ENCODE measurements at regions not wholly inside any gene's neighbourhood (a gene's known extent, or its start where the extent isn't known, plus 50 kb on each side); places are given as distances from the start of the nearest gene placed in this dataset.

- Histone ChIP-seq H3K36me3 (no peaks in the 10 kb centered on the region), H3K27me3 (no peaks in the 10 kb centered on the region), H3K27ac (no peak overlapping the region), H3K9me3 (no peaks in the 10 kb centered on the region), H3K4me3 (no peak overlapping the region), H3K4me1 (no peaks in the 10 kb centered on the region)
- TF ChIP-seq POLR2A (IDR thresholded peaks at IDR 0.05) (no peak), CTCF (IDR thresholded peaks at IDR 0.05) (no peak), POLR2AphosphoS5 (IDR thresholded peaks at IDR 0.05) (no peak), EP300 (IDR thresholded peaks at IDR 0.05) (no peak)
- ATAC-seq = no peak
These were observed 1416.5 kb upstream of the SPRY2 start for GRCh38 chr13:81757348-81757970.

GRCh38 chr13:81745391-81745790 is 1404.5 kb upstream of the SPRY2 start:
- TF ChIP-seq CTCF (IDR thresholded peaks at IDR 0.05) (no peak), POLR2A (IDR thresholded peaks at IDR 0.05) (no peak), POLR2AphosphoS5 (IDR thresholded peaks at IDR 0.05) (no peak), EP300 (IDR thresholded peaks at IDR 0.05) (no peak)
- H3K4me1 ChIP-seq = no peaks in the 10 kb centered on the region
- no peak overlapping the region for H3K27ac ChIP-seq
- no peaks in the 10 kb centered on the region for H3K27me3 ChIP-seq
- 58 to 79% methylated on average over 2 to 4 of the region's 4 CpGs for WGBS, 2 donors (ENCODE audit: low coverage in 1 of 2)
- no peak overlapping the region for H3K4me3 ChIP-seq
- ATAC-seq = no peak
- H3K9me3 ChIP-seq = no peaks in the 10 kb centered on the region
- no peaks in the 10 kb centered on the region for H3K36me3 ChIP-seq

GRCh38 chr13:81738364-81738763 is 1397.4 kb upstream of the SPRY2 start:
- TF ChIP-seq POLR2AphosphoS5 (IDR thresholded peaks at IDR 0.05) = no peak
- TF ChIP-seq POLR2A (IDR thresholded peaks at IDR 0.05) = no peak
- no peak for TF ChIP-seq CTCF (IDR thresholded peaks at IDR 0.05)
- TF ChIP-seq EP300 (IDR thresholded peaks at IDR 0.05) = no peak
- no peak overlapping the region for H3K27ac ChIP-seq
- H3K9me3 ChIP-seq = no peaks in the 10 kb centered on the region
- no peak overlapping the region for H3K4me3 ChIP-seq
- H3K4me1 ChIP-seq = no peaks in the 10 kb centered on the region
- H3K36me3 ChIP-seq = no peaks in the 10 kb centered on the region
- no peaks in the 10 kb centered on the region for H3K27me3 ChIP-seq
- no peak for ATAC-seq
- 6 to 15% methylated on average over 1 of the region's 1 CpG for WGBS, 2 donors (ENCODE audit: low coverage in 1 of 2)

GRCh38 chr13:81726037-81726726 is 1385.3 kb upstream of the SPRY2 start:
- no peak for ATAC-seq
- no peak overlapping the region for H3K4me3 ChIP-seq
- no peak overlapping the region for H3K27ac ChIP-seq
- H3K4me1 ChIP-seq = no peaks in the 10 kb centered on the region
- no peaks in the 10 kb centered on the region for H3K36me3 ChIP-seq
- no peak for TF ChIP-seq POLR2AphosphoS5 (IDR thresholded peaks at IDR 0.05)
- no peak for TF ChIP-seq EP300 (IDR thresholded peaks at IDR 0.05)
- no peak for TF ChIP-seq CTCF (IDR thresholded peaks at IDR 0.05)
- TF ChIP-seq POLR2A (IDR thresholded peaks at IDR 0.05) = no peak
- H3K9me3 ChIP-seq = no peaks in the 10 kb centered on the region
- no peaks in the 10 kb centered on the region for H3K27me3 ChIP-seq
- WGBS, 2 donors (ENCODE audit: low coverage in 1 of 2) = 75 to 88% methylated on average over 2 to 4 of the region's 14 CpGs

- no peaks in the 10 kb centered on the region for H3K36me3 ChIP-seq
- no peaks in the 10 kb centered on the region for H3K4me1 ChIP-seq
- no peak overlapping the region for H3K27ac ChIP-seq
- no peak overlapping the region for H3K4me3 ChIP-seq
- 83 to 89% methylated on average over 1 of the region's 1 CpG for WGBS, 2 donors (ENCODE audit: low coverage in 1 of 2)
- H3K9me3 ChIP-seq = no peaks in the 10 kb centered on the region
- TF ChIP-seq POLR2AphosphoS5 (IDR thresholded peaks at IDR 0.05) (no peak), CTCF (IDR thresholded peaks at IDR 0.05) (no peak), EP300 (IDR thresholded peaks at IDR 0.05) (no peak), POLR2A (IDR thresholded peaks at IDR 0.05) (no peak)
- H3K27me3 ChIP-seq = no peaks in the 10 kb centered on the region
- no peak for ATAC-seq
These were observed 1381.5 kb upstream of the SPRY2 start for GRCh38 chr13:81722456-81722855.

All from gastroesophageal sphincter (tissue), 4 donors.